Glutamatergic neuron (in vitro differentiated cells): ENCODE measurements at regions not wholly inside any gene's neighbourhood (a gene's known extent, or its start where the extent isn't known, plus 50 kb on each side); places are given as distances from the start of the nearest gene placed in this dataset.

Experiments
- DNase-seq: peaks from one replicate; pipeline ENCODE4 v3.0.0; 2022
- H3K27ac Mint-ChIP-seq: one replicate; pipeline ENCODE4 v1.8.0; 2020; ENCODE audit warnings: mild to moderate bottlenecking, mixed read lengths, inconsistent platforms; ENCODE audit not compliant: unreplicated experiment
- H3K27me3 Mint-ChIP-seq: one replicate; pipeline ENCODE4 v1.8.0; 2020; ENCODE audit warnings: mild to moderate bottlenecking, moderate library complexity, mixed read lengths, inconsistent platforms; ENCODE audit not compliant: unreplicated experiment
- H3K36me3 Mint-ChIP-seq: one replicate; pipeline ENCODE4 v1.8.0; 2020; ENCODE audit warnings: mild to moderate bottlenecking, mixed read lengths, inconsistent platforms; ENCODE audit not compliant: unreplicated experiment
- H3K4me1 Mint-ChIP-seq: one replicate; pipeline ENCODE4 v1.8.0; 2020; ENCODE audit warnings: mild to moderate bottlenecking, low read depth, mixed read lengths, inconsistent platforms; ENCODE audit not compliant: unreplicated experiment
- H3K4me3 Mint-ChIP-seq: one replicate; pipeline ENCODE4 v1.8.0; 2020; ENCODE audit warnings: mild to moderate bottlenecking, mixed read lengths, inconsistent platforms; ENCODE audit not compliant: unreplicated experiment
- H3K9me3 Mint-ChIP-seq: one replicate; pipeline ENCODE4 v1.8.0; 2020; ENCODE audit warnings: mild to moderate bottlenecking, moderate library complexity, mixed read lengths, inconsistent platforms; ENCODE audit not compliant: unreplicated experiment
- TF ChIP-seq, protein P1 (sequence below): fragments of 200-600 bp; sonication (generic); IDR thresholded peaks from one replicate; pipeline ENCODE4 v1.5.0; 2021; ENCODE audit not compliant: partially characterized antibody, unreplicated experiment

DNA sequence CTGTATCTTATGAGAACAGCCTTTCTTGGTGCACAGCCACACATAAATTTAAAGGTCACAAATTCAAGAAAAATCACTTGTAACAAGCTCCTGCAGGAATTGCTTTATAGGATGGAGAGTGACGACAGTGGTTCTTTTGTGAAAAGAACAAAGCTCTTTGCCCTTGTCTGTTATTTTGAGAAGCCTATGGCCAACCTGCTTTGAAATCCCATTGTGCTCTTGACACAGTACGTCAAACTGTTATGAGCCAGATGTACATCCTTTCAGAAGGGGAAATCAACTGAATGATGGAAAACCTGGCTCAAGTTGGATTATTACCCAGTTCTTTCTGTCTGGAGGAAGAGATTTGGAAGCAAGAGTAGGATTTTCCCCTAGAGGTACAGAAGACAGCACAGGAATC lies 1454.2 kb downstream of the ARAP2 start:
- Mint-ChIP-seq H3K4me1 (no peaks in the 10 kb centered on the region), H3K36me3 (no peaks in the 10 kb centered on the region), H3K9me3 (no peaks in the 10 kb centered on the region), H3K27ac (no peak overlapping the region), H3K4me3 (no peak overlapping the region), H3K27me3 (no peaks in the 10 kb centered on the region)
- TF ChIP-seq, protein P1, sequence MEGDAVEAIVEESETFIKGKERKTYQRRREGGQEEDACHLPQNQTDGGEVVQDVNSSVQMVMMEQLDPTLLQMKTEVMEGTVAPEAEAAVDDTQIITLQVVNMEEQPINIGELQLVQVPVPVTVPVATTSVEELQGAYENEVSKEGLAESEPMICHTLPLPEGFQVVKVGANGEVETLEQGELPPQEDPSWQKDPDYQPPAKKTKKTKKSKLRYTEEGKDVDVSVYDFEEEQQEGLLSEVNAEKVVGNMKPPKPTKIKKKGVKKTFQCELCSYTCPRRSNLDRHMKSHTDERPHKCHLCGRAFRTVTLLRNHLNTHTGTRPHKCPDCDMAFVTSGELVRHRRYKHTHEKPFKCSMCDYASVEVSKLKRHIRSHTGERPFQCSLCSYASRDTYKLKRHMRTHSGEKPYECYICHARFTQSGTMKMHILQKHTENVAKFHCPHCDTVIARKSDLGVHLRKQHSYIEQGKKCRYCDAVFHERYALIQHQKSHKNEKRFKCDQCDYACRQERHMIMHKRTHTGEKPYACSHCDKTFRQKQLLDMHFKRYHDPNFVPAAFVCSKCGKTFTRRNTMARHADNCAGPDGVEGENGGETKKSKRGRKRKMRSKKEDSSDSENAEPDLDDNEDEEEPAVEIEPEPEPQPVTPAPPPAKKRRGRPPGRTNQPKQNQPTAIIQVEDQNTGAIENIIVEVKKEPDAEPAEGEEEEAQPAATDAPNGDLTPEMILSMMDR: no peak
- no peak for DNase-seq

DNA sequence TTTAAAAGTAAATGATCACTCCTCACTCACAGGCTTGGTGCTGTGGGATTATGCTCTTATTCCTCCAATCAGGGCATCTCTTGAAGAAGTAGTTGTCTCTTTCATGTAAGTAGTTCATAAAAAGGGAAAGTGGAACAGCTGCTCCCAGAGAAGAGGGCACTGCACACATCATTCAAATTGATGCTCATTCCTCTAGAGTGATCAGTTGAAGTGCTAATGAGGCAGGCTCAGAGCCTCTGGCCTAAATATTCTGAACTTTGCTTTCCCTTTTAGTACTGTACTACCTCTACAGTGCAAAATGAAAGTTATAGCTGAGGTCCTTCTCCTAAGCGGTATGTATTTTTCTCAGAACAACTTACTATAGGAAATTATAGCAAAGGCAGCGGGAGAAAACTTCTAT lies 1453.1 kb downstream of the ARAP2 start:
- Mint-ChIP-seq H3K9me3 (no peaks in the 10 kb centered on the region), H3K27me3 (no peaks in the 10 kb centered on the region), H3K36me3 (no peaks in the 10 kb centered on the region), H3K27ac (no peak overlapping the region), H3K4me1 (no peaks in the 10 kb centered on the region), H3K4me3 (no peak overlapping the region)
- no peak for DNase-seq
- TF ChIP-seq, protein P1: no peak

DNA sequence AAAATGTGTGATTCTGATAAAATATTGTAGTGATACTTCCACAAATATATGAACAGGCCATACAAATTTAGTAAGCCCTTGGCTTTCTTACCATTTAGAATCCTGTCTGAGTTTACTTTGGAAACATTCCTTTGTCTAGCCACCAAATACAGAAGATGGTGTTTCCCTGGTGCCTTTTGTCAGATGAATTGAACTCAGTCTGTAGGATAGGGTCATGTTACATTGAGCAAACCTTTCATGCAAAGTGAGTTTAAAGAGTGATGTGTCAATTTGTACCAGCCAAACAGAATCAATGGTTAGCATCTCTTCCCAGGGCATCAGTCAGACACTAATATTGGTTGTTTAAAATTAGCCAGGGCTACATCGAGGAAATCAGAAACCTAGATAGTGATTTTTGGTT lies 1443.4 kb downstream of the ARAP2 start:
- TF ChIP-seq, protein P1: no peak
- peaks cover 5% of the 10 kb centered on the region for H3K36me3 Mint-ChIP-seq
- H3K9me3 Mint-ChIP-seq: peaks cover 3% of the 10 kb centered on the region
- no peak overlapping the region for H3K27ac Mint-ChIP-seq
- H3K27me3 Mint-ChIP-seq: no peaks in the 10 kb centered on the region
- no peaks in the 10 kb centered on the region for H3K4me1 Mint-ChIP-seq
- no peak overlapping the region for H3K4me3 Mint-ChIP-seq
- no peak for DNase-seq

DNA sequence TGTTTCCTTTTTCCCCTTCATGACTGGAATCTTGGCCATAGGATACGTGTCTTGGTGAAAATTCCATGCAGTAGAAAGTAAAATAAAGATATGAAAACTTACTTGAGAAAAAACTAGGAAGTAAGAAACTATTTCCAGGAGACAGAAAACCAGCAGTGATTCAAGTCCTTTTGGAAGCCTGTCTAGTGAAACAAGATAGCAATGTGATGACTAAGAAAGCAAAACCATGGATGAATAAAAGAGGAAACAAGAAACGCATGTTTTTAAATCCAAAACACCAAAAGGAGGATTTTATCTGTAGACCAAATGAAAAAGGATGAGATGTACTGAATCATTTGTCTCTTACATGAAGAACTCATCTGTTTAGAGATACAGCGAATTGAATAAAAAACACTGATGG lies 1430.0 kb downstream of the ARAP2 start:
- Mint-ChIP-seq H3K4me1 (no peaks in the 10 kb centered on the region), H3K4me3 (no peak overlapping the region), H3K27me3 (peaks cover 2% of the 10 kb centered on the region), H3K27ac (no peak overlapping the region), H3K9me3 (no peaks in the 10 kb centered on the region), H3K36me3 (no peaks in the 10 kb centered on the region)
- DNase-seq: no peak
- TF ChIP-seq, protein P1: no peak

DNA sequence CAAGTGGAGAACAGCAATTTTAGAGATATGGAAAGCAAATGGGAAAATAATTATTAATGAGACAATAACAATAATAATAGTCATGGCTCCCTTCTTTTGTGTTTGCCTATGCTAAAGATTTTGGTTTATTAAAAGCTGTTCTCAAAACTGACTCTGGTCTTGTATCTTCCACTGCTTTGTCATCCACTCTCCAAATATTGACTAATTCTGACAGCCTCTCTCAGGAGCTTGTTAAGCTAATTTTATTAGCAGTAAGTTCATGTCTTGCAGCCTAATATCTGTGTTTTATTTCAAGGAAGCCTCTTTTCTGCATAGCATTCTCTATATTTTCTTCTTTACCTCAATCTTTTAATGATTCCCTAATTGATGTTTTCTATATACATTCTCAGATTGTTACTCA lies 1419.8 kb downstream of the ARAP2 start:
- no peak for DNase-seq
- Mint-ChIP-seq H3K27ac (no peak overlapping the region), H3K4me3 (no peak overlapping the region), H3K27me3 (no peaks in the 10 kb centered on the region), H3K4me1 (no peaks in the 10 kb centered on the region), H3K36me3 (no peaks in the 10 kb centered on the region), H3K9me3 (no peaks in the 10 kb centered on the region)
- TF ChIP-seq, protein P1: no peak
